ENCODE measurements at regions not wholly inside any gene's neighbourhood (a gene's known extent, or its start where the extent isn't known, plus 50 kb on each side); places are given as distances from the start of the nearest gene placed in this dataset.

DNA sequence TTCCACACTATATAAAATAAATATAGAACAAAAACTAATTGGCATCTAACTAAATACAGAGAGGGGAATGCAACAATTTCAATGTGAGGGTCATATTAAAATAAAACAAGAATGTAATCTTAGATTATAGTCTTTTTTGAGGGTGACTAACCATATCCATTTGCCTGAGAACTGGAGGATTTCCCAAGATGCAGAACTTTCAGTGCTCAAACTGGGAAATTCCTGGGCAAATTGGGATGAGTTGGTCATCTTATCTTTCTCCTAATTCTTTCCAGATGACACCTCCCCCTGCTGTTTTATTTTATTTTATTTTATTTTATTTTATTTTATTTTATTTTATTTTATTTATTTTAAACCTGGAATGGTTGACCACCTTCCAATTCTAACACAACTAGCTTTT lies 846.2 kb downstream of the SLC4A3 start:
- ChIA-PET POLR2A (no interaction called here), CTCF (no interaction called here)
- Histone ChIP-seq H3K36me3 (ENCODE audit: insufficient read depth, low read length) (no peaks in the 10 kb centered on the region), H3K4me3 (ENCODE audit: low read length) (no peak overlapping the region), H3K4me1 (ENCODE audit: insufficient read depth, low read length) (no peaks in the 10 kb centered on the region), H3K9me3 (ENCODE audit: control insufficient read depth in 1 of 2, insufficient read depth in 1 of 2, low read length in 2 of 2) (no peaks in the 10 kb centered on the region), H3K27ac (ENCODE audit: low read depth in 1 of 2, low read length in 2 of 2) (no peak overlapping the region), H3K27me3 (ENCODE audit: control insufficient read depth in 1 of 2, insufficient read depth in 2 of 2, low read length in 2 of 2) (no peaks in the 10 kb centered on the region)
- intact Hi-C loops (cut with DNase I, micrococcal nuclease), result no loop called here
- DNase-seq (no peak), ATAC-seq (ENCODE audit: poor library complexity) (no peak)
- TF ChIP-seq, protein P1, sequence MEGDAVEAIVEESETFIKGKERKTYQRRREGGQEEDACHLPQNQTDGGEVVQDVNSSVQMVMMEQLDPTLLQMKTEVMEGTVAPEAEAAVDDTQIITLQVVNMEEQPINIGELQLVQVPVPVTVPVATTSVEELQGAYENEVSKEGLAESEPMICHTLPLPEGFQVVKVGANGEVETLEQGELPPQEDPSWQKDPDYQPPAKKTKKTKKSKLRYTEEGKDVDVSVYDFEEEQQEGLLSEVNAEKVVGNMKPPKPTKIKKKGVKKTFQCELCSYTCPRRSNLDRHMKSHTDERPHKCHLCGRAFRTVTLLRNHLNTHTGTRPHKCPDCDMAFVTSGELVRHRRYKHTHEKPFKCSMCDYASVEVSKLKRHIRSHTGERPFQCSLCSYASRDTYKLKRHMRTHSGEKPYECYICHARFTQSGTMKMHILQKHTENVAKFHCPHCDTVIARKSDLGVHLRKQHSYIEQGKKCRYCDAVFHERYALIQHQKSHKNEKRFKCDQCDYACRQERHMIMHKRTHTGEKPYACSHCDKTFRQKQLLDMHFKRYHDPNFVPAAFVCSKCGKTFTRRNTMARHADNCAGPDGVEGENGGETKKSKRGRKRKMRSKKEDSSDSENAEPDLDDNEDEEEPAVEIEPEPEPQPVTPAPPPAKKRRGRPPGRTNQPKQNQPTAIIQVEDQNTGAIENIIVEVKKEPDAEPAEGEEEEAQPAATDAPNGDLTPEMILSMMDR (IDR thresholded peaks at IDR 0.05), result no peak
- H3K36me3 Mint-ChIP-seq (ENCODE audit: low read depth), result no peaks in the 10 kb centered on the region
- H3K27me3 Mint-ChIP-seq, result no peaks in the 10 kb centered on the region
- H3K4me1 Mint-ChIP-seq (ENCODE audit: low read depth), result no peaks in the 10 kb centered on the region
- H3K27ac Mint-ChIP-seq, result no peak overlapping the region
- H3K4me3 Mint-ChIP-seq, result no peak overlapping the region
- H3K9me3 Mint-ChIP-seq, result no peaks in the 10 kb centered on the region

DNA sequence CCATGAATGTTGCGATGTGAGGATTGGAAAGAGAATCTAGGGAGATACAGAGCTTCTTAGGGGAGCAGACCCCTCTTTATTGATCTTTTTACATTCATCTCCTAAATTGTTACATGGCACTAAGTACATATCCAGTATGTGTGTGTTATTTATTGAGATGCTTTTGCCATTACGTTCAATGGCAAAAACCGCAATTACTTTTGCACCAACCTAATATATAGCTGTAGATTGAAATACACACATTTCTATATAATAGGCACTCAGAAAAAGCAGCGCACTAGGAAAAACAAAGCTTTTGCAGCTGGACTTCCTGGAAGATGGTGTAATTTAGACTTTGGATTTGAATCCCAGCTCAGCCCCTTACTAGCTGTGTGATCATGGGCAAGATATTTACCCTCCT lies 849.4 kb downstream of the SLC4A3 start:
- Histone ChIP-seq H3K4me3 (ENCODE audit: low read length) (no peak overlapping the region), H3K36me3 (ENCODE audit: insufficient read depth, low read length) (no peaks in the 10 kb centered on the region), H3K27ac (ENCODE audit: low read depth in 1 of 2, low read length in 2 of 2) (no peak overlapping the region), H3K9me3 (ENCODE audit: control insufficient read depth in 1 of 2, insufficient read depth in 1 of 2, low read length in 2 of 2) (no peaks in the 10 kb centered on the region), H3K4me1 (ENCODE audit: insufficient read depth, low read length) (no peaks in the 10 kb centered on the region), H3K27me3 (ENCODE audit: control insufficient read depth in 1 of 2, insufficient read depth in 2 of 2, low read length in 2 of 2) (no peaks in the 10 kb centered on the region)
- intact Hi-C loops (cut with DNase I, micrococcal nuclease), result no loop called here
- Mint-ChIP-seq H3K27me3 (no peaks in the 10 kb centered on the region), H3K36me3 (ENCODE audit: low read depth) (no peaks in the 10 kb centered on the region), H3K4me1 (ENCODE audit: low read depth) (no peaks in the 10 kb centered on the region), H3K27ac (no peak overlapping the region), H3K9me3 (no peaks in the 10 kb centered on the region), H3K4me3 (no peak overlapping the region)
- DNase-seq, result no peak
- CTCF ChIA-PET, result no interaction called here
- POLR2A ChIA-PET, result no interaction called here
- no peak for ATAC-seq (ENCODE audit: poor library complexity)
- TF ChIP-seq, protein P1 (IDR thresholded peaks at IDR 0.05), result no peak

DNA sequence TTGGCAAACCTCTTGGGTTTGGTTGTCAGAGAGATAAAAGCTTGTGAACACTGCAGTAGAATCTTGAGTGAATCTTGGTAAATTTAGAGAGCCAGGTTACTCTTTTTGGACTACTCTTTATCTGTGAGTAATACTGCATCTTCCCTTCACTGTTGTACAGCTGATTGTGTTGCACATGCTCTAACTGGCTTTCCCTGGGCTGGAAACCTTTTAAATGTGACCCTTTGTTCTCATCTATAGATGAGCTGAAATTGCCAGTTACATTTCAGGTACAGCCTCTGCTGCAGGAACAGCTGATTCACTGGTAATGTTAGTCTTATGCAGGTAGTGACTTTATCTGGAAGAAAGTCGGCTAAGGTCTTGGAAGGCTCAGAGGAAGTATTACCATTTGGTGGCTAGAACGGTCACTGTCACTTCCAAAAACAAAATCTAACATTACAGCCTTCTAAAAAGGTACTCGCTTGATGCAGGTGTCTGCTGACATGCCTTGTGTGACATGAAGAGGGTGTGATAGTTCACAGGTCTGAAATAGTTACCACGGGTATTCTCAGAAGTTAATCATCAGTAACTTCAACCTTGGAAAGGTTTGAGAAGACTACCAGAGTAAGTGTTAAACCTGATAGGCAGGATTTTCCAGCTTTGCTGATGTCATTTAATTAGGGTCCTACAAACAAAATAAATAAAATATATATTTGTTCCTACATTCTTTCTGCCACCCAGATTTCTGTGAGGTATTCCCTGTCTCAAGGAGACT lies 851.1 kb downstream of the SLC4A3 start:
- H3K9me3 Mint-ChIP-seq, result no peaks in the 10 kb centered on the region
- Histone ChIP-seq H3K4me3 (ENCODE audit: low read length) (no peak overlapping the region), H3K27me3 (ENCODE audit: control insufficient read depth in 1 of 2, insufficient read depth in 2 of 2, low read length in 2 of 2) (no peaks in the 10 kb centered on the region), H3K36me3 (ENCODE audit: insufficient read depth, low read length) (no peaks in the 10 kb centered on the region), H3K9me3 (ENCODE audit: control insufficient read depth in 1 of 2, insufficient read depth in 1 of 2, low read length in 2 of 2) (no peaks in the 10 kb centered on the region), H3K4me1 (ENCODE audit: insufficient read depth, low read length) (no peaks in the 10 kb centered on the region), H3K27ac (ENCODE audit: low read depth in 1 of 2, low read length in 2 of 2) (no peak overlapping the region)
- H3K27me3 Mint-ChIP-seq, result no peaks in the 10 kb centered on the region
- DNase-seq (no peak), ATAC-seq (ENCODE audit: poor library complexity) (no peak)
- ChIA-PET POLR2A (no interaction called here), CTCF (no interaction called here)
- intact Hi-C loops (cut with DNase I, micrococcal nuclease), result no loop called here
- no peak overlapping the region for H3K4me3 Mint-ChIP-seq
- H3K27ac Mint-ChIP-seq, result no peak overlapping the region
- TF ChIP-seq, protein P1 (IDR thresholded peaks at IDR 0.05), result no peak
- no peaks in the 10 kb centered on the region for H3K4me1 Mint-ChIP-seq (ENCODE audit: low read depth)
- no peaks in the 10 kb centered on the region for H3K36me3 Mint-ChIP-seq (ENCODE audit: low read depth)
